ENCODE measurements at regions not wholly inside any gene's neighbourhood (a gene's known extent, or its start where the extent isn't known, plus 50 kb on each side); places are given as distances from the start of the nearest gene placed in this dataset.
"Not testable (repeated sequence)": the region's sequence is repeated elsewhere in the genome, so short reads cannot be mapped to it uniquely, and the experiment has no call there.

- DNase-seq: no peak
These were observed 151.8 kb upstream of the SLC27A6 start for GRCh38 chr5:128813317-128814070.

- DNase-seq: no peak
These were observed 150.1 kb upstream of the SLC27A6 start for GRCh38 chr5:128815201-128815600.

DNA sequence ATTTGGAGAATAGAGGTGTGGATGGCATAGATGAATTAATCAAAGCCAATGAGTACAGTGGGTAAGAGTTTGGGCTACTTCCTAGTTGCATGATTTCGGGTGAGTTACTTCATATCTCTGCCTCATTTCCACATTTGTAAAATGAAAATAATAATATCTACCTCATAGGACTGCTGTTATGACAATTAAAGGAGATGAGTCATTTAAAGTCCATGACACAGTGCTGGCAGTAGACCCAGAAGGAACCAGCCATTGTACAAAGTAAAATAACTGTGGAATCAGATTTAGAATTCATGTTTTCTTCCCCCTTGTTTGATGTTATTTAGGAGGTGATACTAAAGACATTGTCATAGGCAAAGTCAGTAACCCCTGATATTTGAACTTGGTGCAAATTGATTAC lies 139.5 kb upstream of the SLC27A6 start:
- no peak for DNase-seq

DNA sequence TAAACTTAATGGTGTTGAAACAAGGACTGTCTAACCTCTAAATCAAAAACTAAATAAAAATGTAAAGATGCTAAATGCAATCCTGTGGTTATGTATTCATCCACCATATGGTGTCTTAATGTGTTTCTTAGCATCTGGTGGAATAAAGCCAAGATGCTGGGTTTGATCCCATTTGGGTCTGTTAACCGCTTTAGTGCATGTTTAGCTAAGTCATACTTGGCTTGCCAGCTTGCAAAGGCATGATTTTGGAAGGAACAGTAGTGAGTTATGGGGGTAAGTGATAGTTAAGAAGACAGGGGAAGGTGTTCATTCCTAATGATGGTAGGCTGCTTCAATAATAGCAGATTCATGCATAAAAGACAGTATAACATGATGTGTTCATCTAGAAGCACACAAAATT lies 139.0 kb upstream of the SLC27A6 start:
- DNase-seq: no peak

DNA sequence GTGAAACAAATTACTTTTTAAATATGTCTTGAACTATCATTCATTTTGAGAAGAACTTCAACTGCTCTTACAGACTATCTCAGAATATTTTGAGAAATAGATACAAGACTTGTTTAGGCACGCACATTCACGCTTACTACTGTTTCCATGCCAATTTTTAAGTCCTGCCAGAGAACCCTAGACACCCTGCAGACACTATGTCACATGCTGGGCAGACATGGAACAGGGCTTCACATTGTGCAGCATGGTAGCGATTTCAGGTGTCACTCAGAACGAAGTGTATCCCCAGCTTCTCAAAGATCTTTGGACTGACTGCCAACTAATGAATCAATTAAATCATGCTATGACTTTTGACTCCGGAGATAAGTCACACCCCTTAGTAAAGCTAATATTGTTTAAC lies 128.7 kb upstream of the SLC27A6 start:
- DNase-seq: no peak

- no peak for DNase-seq
These were observed 126.7 kb upstream of the SLC27A6 start for GRCh38 chr5:128838623-128839022.

GRCh38 chr5:128842241-128842640 lies 123.0 kb upstream of the SLC27A6 start:
- no peak for DNase-seq

DNA sequence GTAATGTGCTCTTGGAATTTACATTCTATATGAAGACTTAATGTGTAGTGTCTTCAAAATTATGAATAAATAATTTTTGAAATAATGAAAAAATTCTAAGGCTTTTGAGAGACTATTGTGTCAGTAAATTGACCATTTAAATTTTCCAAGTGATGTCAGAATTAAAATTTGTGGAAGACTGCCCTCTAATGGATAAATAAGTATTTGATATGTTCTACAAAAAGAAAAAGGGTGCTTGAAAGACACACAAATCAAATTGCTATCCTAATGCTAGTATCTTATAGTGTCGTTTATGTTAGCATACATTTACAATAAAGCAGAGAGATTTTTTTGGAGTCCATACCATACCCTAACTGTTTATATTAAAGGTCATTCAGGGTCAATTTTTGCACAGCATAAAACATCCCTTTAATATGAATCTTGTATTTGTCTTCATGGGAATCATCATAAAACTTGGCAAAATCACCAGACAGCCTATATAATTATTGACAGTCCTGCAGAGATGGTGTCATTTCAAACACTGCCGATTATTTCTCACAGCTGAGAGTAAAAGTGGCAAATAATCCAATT lies 120.8 kb upstream of the SLC27A6 start:
- peak; percentile 1 for DNase-seq

- no peak for DNase-seq
These were observed 115.2 kb upstream of the SLC27A6 start for GRCh38 chr5:128850049-128850448.

DNA sequence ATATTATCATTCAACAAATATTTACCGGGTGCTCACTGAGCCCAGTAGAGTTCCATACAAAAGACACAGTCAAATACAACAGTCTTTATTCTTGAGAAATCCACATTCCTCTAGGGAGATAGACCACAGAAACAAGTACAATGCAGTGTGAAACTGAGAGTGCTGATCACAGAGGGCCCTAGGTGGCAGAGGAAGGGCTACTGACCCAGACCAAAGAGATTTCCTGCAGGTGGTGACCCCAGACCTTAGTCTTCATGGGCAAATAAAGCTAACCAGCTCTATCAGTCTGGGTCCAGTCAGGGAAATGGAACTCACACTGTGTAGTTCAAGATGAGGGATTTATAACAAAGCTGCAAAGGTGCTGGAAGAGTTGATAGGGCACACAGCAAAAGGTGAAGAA lies 110.4 kb upstream of the SLC27A6 start:
- DNase-seq: no peak

- no peak for DNase-seq
These were observed 108.1 kb upstream of the SLC27A6 start for GRCh38 chr5:128857076-128857677.

- no peak for DNase-seq
These were observed 106.3 kb upstream of the SLC27A6 start for GRCh38 chr5:128858995-128859394.

DNA sequence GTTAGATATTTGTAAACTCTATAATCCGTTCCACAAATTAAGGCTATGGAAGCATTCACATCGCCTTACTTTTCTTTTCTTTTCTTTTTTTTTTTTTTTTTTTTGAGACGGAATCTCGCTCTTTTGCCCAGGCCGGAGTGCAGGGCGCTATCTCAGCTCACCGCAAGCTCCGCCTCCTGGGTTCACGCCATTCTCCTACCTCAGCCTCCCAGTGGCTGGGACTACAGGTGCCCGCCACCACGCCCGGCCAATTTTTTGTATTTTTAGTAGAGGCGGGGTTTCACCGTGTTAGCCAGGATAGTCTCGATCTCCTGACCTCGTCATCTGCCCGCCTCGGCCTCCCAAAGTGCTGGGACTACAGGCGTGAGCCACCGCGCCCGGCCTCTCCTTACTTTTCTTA lies 104.1 kb upstream of the SLC27A6 start:
- not testable (repeated sequence) for DNase-seq

GRCh38 chr5:128869970-128870369 lies 95.3 kb upstream of the SLC27A6 start:
- DNase-seq: no peak

- DNase-seq: no peak
These were observed 94.9 kb upstream of the SLC27A6 start for GRCh38 chr5:128870373-128870772.

GRCh38 chr5:128870923-128871322 lies 94.4 kb upstream of the SLC27A6 start:
- DNase-seq: no peak

- DNase-seq: no peak
These were observed 88.5 kb upstream of the SLC27A6 start for GRCh38 chr5:128876569-128877382.

DNA sequence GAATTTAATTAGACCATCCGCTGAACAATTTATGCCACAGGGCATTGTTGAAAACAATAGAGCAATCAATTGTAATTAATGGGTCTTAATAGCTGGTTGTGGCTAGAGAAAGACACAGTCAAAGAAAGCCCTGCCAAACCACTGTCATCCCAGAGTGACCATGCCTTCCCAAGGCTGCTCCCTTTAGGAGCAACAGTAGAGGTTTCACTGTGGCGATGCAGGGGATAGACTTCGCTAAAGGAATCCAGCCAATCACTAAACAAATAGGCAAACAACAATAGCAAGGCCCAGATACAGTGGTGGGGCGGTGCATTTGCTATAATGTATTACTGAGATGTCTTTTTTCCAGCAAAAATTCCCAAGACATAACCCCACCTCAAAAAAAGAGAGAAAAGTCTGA lies 87.8 kb upstream of the SLC27A6 start:
- DNase-seq: no peak

DNA sequence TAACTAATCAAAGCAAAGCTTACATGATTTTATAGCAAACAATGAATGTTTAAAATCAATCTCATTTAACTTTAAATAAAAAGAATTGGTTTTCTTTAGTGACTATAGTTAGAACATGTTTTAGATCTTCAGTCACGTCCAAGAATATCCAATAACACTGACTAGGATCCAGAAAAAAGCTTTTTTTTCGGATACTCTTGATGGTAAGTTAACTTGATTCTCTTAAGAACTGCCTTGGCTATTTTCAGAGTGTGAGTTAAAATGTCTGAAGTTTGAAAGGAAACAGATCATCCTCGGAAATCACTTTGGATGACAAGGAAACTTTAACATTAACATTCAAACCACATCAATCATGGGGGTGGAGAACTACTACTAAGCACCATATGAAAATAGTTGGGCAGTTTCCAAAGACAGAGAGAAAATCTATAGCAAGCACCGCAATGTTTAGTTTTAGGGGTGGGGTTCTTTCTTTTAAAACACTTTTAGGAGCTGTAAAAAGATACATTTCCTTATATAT lies 83.7 kb upstream of the SLC27A6 start:
- no peak for DNase-seq

GRCh38 chr5:128885649-128886255 lies 79.5 kb upstream of the SLC27A6 start:
- no peak for DNase-seq

DNA sequence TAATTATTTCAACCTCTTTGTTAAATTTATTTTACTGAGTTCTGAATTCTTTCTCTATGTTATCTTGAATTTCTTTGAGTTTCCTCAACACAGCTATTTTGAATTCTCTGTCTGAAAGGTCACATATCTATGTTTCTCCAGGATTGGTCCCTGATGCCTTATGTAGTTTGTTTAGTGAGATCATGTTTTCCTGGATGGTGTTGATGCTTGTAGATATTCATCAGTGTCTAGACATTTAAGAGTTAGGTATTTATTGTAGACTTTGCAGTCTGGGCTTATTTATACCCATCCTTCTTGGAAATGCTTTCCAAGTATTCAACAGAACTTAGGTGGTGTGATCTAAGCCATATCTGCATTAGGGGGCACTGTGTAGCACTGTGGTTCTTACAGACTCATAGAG lies 70.2 kb upstream of the SLC27A6 start:
- no peak for DNase-seq

DNA sequence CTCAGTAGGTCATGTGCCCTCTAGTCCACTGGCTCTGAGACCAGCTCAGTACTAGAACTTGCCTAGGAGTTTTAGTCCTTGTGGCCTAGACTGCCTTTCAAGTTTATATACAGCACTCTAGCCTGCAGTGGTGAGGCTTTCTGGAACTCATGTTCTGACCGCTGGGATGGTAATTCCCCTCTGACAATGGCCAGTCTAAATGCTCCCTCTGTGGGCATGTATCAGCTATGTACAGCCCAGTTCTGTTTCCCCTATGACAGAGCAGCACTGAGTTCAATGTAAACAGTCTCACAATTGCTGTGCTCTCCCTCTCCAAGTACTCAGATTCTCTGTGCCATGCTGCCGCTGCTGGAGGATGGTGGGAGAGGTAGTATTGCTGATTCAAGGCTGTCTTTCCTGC lies 68.6 kb upstream of the SLC27A6 start:
- no peak for DNase-seq

GRCh38 chr5:128903550-128903949 lies 61.7 kb upstream of the SLC27A6 start:
- no peak for DNase-seq

Measured in KG1 (cell line).